ENCODE measurements at regions not wholly inside any gene's neighbourhood (a gene's known extent, or its start where the extent isn't known, plus 50 kb on each side); places are given as distances from the start of the nearest gene placed in this dataset.

DNA sequence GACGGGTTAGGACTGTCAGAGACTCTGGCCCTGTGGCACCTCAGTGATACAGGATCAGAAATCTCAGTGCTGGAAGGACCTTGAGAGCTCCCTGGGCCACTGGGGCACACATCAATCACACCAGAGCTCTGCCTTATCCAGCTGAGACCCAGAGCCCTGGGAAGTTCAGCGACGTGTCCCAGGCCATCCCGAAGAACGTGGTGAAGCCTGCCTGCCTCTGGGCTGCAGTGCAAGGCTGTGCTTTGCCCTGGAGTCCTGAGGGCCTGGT is 79.8 kb upstream of the MGMT start:
- H3K4me3 ChIP-seq (replicated peaks; ENCODE audit: low read depth, low read length) = no peak overlapping the region
- DNase-seq (ENCODE audit: low read depth) = no peak
- TF ChIP-seq, protein P1, sequence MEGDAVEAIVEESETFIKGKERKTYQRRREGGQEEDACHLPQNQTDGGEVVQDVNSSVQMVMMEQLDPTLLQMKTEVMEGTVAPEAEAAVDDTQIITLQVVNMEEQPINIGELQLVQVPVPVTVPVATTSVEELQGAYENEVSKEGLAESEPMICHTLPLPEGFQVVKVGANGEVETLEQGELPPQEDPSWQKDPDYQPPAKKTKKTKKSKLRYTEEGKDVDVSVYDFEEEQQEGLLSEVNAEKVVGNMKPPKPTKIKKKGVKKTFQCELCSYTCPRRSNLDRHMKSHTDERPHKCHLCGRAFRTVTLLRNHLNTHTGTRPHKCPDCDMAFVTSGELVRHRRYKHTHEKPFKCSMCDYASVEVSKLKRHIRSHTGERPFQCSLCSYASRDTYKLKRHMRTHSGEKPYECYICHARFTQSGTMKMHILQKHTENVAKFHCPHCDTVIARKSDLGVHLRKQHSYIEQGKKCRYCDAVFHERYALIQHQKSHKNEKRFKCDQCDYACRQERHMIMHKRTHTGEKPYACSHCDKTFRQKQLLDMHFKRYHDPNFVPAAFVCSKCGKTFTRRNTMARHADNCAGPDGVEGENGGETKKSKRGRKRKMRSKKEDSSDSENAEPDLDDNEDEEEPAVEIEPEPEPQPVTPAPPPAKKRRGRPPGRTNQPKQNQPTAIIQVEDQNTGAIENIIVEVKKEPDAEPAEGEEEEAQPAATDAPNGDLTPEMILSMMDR (IDR thresholded peaks at IDR 0.05; ENCODE audit: low read length, missing control alignments) = no peak

DNA sequence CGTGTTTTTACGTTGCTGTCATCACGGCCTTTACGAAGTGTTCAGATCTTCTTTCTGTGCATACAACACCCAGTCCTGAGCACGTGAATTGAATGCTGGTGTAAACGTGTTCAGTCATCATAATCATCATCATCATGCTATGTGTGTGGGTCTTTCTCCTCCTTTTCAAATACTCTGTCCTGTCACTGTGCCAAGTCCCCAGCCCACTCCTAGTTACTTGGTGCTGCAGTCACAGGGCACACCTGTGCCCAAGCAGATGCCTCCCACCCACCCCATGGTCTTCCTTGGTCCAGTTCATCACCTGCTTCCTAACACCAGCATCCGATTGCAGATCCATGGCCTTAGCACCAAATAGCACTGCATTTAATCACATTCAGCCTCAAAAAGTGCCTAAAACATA is 78.6 kb upstream of the MGMT start:
- no peak overlapping the region for H3K4me3 ChIP-seq (replicated peaks; ENCODE audit: low read depth, low read length)
- TF ChIP-seq, protein P1 (IDR thresholded peaks at IDR 0.05; ENCODE audit: low read length, missing control alignments) = no peak
- DNase-seq (ENCODE audit: low read depth) = no peak

DNA sequence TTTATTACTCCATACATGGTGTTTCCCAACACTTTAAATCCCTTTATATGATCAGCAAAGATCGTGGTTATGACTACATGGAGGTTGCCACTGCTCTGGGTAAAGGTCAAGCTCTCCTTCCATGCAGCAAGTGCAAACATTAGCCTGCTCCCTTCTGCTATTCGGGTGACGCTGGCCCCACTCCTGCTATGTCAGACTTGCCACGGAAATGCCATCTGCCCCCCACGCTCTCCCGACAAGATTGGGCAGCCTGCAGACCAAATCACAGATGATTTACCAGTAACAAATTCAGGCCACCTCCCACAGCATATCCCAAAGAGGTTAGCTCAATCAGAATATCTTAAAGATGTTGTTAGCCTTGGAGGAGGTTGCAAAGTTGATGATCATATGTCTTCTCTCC is 77.8 kb upstream of the MGMT start:
- no peak for DNase-seq (ENCODE audit: low read depth)
- TF ChIP-seq, protein P1 (IDR thresholded peaks at IDR 0.05; ENCODE audit: low read length, missing control alignments) = no peak

DNA sequence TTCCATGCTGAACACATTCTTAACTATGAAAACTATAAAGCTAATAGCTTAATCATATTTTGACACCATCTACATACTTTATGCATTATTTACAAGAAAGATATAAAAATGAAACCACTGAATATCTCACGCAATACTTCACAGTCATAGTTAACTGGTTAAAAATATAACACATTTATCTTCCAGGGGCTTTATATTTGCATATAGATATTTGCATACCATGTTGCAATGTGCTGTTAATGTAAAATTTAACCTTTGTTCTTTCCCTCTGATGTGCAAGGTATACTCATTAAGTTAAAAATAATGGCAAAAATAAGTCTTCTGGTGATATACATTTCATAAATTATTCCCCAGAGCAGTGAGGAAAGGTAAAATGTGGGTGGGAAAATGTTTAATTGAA is 76.9 kb upstream of the MGMT start:
- TF ChIP-seq, protein P1 (IDR thresholded peaks at IDR 0.05; ENCODE audit: low read length, missing control alignments) = no peak
- no peak overlapping the region for H3K4me3 ChIP-seq (replicated peaks; ENCODE audit: low read depth, low read length)
- no peak for DNase-seq (ENCODE audit: low read depth)

More for the DNA sequence above, 77.8 kb upstream of the MGMT start:
- no peak overlapping the region for H3K4me3 ChIP-seq (replicated peaks; ENCODE audit: low read depth, low read length)

DNA sequence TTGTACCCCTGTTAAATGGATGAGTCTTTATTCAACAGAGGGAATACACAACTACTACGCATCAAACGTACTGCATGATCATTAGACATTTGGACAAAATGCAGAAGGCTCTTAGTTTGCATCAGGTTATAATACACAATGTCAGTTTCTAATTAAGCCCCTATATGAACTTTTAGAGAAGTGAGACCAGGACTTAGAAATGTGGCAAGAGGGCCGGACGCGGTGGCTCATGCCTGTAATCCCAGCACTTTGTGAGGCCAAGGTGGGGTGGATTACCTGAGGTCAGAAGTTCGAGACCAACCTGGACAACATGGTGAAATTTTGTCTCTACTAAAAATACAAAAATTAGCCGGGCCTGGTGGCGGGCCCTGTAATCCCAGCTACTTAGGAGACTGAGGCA is 76.3 kb upstream of the MGMT start:
- TF ChIP-seq, protein P1 (IDR thresholded peaks at IDR 0.05; ENCODE audit: low read length, missing control alignments) = no peak
- no peak for DNase-seq (ENCODE audit: low read depth)
- no peak overlapping the region for H3K4me3 ChIP-seq (replicated peaks; ENCODE audit: low read depth, low read length)

DNA sequence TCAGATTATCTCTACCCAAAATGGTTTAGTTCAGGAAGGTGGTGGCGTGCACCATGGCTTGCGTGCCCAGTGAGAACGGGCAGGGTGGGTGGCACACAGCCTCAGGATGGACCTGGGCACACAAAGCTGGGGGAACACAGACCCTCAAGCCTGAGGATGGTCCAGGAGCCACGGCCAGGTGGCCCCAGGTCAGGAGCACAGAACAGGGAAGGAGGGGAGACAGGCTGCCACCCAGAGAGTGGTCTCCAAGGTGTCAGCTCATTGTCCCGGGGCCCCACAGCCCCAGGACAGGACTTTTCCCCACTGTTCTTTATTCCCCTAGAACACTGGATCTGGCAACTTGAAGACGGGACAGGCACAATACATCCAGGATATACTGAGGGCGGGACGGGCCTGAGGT is 75.6 kb upstream of the MGMT start:
- TF ChIP-seq, protein P1 (IDR thresholded peaks at IDR 0.05; ENCODE audit: low read length, missing control alignments) = no peak
- H3K4me3 ChIP-seq (replicated peaks; ENCODE audit: low read depth, low read length) = no peak overlapping the region
- no peak for DNase-seq (ENCODE audit: low read depth)

DNA sequence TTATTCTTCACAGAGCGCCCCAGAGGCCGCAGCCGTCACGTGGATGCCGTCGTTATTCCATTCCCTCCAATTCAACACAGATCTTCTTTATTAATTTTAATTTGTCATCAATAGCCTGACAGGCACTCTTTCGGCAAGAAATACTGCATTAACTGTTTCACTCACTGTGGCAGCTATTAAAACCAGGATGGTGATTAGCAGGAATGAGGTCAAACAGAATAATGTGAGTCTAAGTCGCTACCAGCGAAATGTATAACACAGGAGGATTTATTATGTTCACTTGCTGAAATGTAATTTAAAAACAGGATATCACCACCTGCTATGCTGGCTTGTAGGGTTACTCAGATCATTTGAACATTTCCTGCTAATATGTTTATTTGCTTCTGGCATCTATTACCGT is 74.2 kb upstream of the MGMT start:
- TF ChIP-seq, protein P1 (IDR thresholded peaks at IDR 0.05; ENCODE audit: low read length, missing control alignments) = no peak
- H3K4me3 ChIP-seq (replicated peaks; ENCODE audit: low read depth, low read length) = no peak overlapping the region
- no peak for DNase-seq (ENCODE audit: low read depth)

Measured in fibroblast of pulmonary artery (primary cell).